ENCODE measurements at regions not wholly inside any gene's neighbourhood (a gene's known extent, or its start where the extent isn't known, plus 50 kb on each side); places are given as distances from the start of the nearest gene placed in this dataset.
"Not testable (repeated sequence)": the region's sequence is repeated elsewhere in the genome, so short reads cannot be mapped to it uniquely, and the experiment has no call there.

- peak; percentile 18 for DNase-seq
Observed at GRCh38 chr3:88000853-88001252, 58.0 kb downstream of the CGGBP1 start.

GRCh38 chr3:87997966-87998365 is 60.8 kb downstream of the CGGBP1 start:
- no peak for DNase-seq

GRCh38 chr3:87997298-87997697 is 61.5 kb downstream of the CGGBP1 start:
- DNase-seq: peak; percentile 30

GRCh38 chr3:87996882-87997281 is 61.9 kb downstream of the CGGBP1 start:
- no peak for DNase-seq

GRCh38 chr3:87993566-87993965 is 65.2 kb downstream of the CGGBP1 start:
- DNase-seq: no peak

- DNase-seq: no peak
Observed at GRCh38 chr3:87987952-87988351, 70.9 kb downstream of the CGGBP1 start.

GRCh38 chr3:87982421-87982820 is 76.4 kb downstream of the CGGBP1 start:
- no peak for DNase-seq

- DNase-seq: no peak
Observed at GRCh38 chr3:87979527-87979926, 79.3 kb downstream of the CGGBP1 start.

GRCh38 chr3:87977765-87978164 is 81.0 kb downstream of the CGGBP1 start:
- DNase-seq: no peak

GRCh38 chr3:87975716-87976115 is 83.1 kb downstream of the CGGBP1 start:
- DNase-seq: no peak

- no peak for DNase-seq
Observed at GRCh38 chr3:87973906-87974305, 84.9 kb downstream of the CGGBP1 start.

- DNase-seq: no peak
Observed at GRCh38 chr3:87969620-87970019, 89.2 kb downstream of the CGGBP1 start.

GRCh38 chr3:87968668-87969067 is 90.1 kb downstream of the CGGBP1 start:
- DNase-seq: no peak

- DNase-seq: no peak
Observed at GRCh38 chr3:87958289-87958688, 100.5 kb downstream of the CGGBP1 start.

GRCh38 chr3:87957575-87957974 is 101.2 kb downstream of the CGGBP1 start:
- DNase-seq: no peak

- DNase-seq: no peak
Observed at GRCh38 chr3:87949879-87950208, 109.0 kb downstream of the CGGBP1 start.

- DNase-seq: no peak
Observed at GRCh38 chr3:87949189-87949878, 109.5 kb downstream of the CGGBP1 start.

GRCh38 chr3:87946007-87946406 is 112.8 kb downstream of the CGGBP1 start:
- DNase-seq: not testable (repeated sequence)

GRCh38 chr3:87942256-87942655 is 116.5 kb downstream of the CGGBP1 start:
- DNase-seq: not testable (repeated sequence)

- no peak for DNase-seq
Observed at GRCh38 chr3:87924485-87924884, 134.3 kb downstream of the CGGBP1 start.

- no peak for DNase-seq
Observed at GRCh38 chr3:87920549-87920948, 138.3 kb downstream of the CGGBP1 start.

- DNase-seq: no peak
Observed at GRCh38 chr3:87901141-87901540, 157.7 kb downstream of the CGGBP1 start.

GRCh38 chr3:87900061-87900460 is 158.7 kb downstream of the CGGBP1 start:
- no peak for DNase-seq

GRCh38 chr3:87898971-87899370 is 159.8 kb downstream of the CGGBP1 start:
- DNase-seq: no peak

GRCh38 chr3:87895983-87896382 is 162.8 kb downstream of the CGGBP1 start:
- no peak for DNase-seq

- DNase-seq: no peak
Observed at GRCh38 chr3:87873136-87873535, 185.7 kb downstream of the CGGBP1 start.
